Stimulated activated CD8-positive, alpha-beta memory T cell treated with anti-CD3 and anti-CD28 coated beads, Interleukin-15, amount 100 ng/mL, for 48 hours (primary cell): ENCODE measurements at regions not wholly inside any gene's neighbourhood (a gene's known extent, or its start where the extent isn't known, plus 50 kb on each side); places are given as distances from the start of the nearest gene placed in this dataset.
A peak's percentile ranks its signal among the peaks of the same experiment; 100 is the strongest.

Source experiments
- DNase-seq, 2 donors: peaks; one replicate each; pipeline ENCODE4 v3.0.0-alpha.2; 2020; ENCODE audit warnings: low read depth in 2 of 2

GRCh38 chr11:69545976-69546617, 64.6 kb downstream of the LINC01488 start:
- no peak for DNase-seq

DNA sequence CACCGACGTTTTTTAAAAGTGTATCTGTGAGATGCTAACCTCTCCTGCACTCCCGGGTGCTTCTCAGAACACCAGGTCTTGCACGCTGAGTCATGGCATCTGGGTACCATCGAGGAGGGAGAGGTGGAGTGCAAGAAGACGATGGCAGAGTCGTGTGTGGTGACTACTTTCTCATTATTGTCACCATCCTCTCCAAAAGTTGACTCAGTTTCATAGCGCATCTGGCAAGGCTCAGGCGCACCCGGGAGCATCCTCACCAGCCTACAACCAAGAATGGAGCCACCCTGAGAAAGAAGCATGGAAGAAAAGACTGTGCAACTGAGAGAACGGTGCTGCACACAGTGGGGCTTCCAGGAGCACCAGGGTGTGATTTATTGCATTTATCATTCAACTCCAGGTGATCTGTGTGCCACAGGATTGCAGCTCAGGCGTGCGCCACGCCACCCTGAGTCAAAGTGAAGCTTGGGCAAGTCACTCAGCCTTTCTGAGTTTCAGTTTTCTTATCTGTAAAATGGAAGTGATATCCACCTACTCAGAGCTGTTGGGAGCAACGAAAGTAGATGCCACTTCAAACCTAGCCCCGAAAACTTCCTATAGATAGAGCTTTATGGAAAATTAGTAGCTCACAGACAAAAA, 65.4 kb downstream of the LINC01488 start:
- peak; percentile 21 to 66 for DNase-seq

DNA sequence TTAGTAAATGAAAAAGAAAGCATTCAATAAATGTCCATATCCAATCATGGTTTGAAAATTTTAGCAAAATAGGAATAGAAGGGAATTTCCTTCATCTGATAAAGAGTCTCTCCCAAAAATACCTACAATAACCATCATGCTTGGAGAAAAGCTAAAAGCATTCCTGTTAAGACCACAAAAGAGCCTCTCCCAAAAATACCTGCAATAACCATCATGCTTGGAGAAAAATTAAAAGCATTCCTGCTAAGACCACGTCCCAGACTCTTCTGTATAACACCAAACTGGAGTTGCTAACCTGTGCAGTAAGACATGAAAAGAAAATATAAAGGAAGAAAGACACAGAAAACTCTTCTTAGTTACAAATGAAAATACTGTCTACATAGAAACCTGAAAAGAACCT, 69.4 kb downstream of the LINC01488 start:
- DNase-seq, result no peak

- no peak for DNase-seq
Measured at GRCh38 chr11:69551963-69552362, 70.5 kb downstream of the LINC01488 start.

GRCh38 chr11:69552951-69553350, 71.5 kb downstream of the LINC01488 start:
- DNase-seq, result no peak

- DNase-seq, result no peak
Measured at GRCh38 chr11:69553416-69554357, 72.2 kb downstream of the LINC01488 start.

DNA sequence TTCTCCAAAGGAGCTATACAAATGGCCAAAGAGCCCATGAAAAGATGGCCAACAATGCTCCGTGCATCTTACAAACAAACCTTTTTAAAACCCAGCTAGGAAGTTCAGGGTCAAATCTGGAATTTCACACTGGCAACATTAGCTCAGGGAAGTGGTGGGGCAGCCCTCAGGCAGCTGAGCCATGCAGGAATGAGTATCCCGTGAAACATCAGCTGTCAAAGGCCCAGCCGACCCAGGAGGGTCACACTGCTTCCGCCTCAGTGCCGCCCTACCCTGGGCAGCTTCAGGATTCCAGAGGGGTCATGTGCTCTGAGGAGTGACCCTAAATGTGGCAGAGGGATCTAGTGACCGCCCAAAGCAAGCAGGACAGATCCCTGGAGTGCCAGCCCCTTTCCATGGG, 73.4 kb downstream of the LINC01488 start:
- no peak for DNase-seq

GRCh38 chr11:69557266-69557665, 75.8 kb downstream of the LINC01488 start:
- DNase-seq, result no peak

DNA sequence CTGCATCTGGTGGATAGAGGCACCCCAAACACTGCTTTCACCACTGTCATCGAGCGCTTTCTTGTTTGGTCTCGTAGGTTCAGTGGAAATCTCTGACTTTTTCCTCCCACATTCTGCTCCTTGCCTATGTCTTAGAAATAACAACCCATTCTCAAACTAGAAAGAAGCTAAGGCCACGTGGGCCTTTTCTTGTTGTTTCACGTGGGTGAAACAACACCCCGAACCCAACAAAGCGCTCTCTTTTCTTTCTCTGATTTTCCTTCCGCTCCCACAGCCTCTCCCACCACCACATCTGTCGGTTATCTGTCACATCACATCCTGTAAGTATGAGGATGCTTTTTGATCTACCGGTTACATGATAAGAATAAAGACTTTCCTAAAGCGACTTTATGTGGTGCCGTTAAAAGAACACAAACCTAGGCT, 77.1 kb downstream of the LINC01488 start:
- DNase-seq, result no peak

DNA sequence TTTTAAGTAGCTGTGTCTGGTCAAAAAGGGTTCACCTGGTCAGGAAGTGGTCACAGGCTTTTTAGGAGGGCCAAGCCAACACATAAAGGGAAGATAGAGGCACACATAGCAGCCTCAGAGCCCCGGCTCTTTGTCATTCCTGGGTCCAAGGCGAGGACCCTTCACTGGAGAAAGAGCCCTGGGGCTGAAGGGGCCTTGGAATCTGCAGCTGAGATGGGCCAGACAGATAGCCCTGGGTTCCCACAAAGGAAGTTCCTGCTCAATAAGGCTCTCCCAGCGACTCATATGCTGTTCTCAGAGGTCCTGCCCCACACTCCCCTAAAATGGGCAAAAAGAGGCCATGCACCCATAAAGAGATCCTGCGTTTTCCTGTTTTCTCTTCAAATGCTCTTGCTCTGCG, 77.7 kb downstream of the LINC01488 start:
- no peak for DNase-seq

DNA sequence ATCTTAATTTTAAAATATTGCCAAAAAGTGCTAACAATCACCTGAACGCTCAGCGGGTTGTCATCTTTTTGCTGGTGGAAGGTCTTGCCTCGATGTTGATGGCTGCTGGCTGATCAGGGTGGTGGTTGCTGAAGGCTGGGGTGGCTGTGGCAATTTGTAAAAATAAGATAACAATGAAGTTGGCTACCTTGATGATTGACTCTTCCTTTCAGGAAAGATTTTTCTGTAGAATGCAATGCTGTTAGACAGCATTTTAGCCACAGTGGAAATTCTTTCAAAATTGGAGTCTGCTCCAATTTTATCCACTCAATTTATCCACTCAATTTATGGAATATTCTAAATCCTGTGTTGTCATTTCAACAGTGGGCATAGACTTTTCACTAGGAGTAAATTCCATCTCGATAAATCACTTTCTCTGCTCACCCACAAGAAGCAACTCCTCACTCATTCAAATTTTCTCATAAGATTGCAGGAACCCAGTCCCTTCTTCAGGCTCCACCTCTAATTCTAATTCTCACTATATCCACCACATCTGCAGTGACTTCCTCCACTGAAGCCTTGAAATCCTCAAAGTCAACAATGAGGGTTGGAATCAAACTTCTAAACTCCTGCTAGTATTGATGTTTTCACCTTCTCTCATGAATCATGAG, 78.8 kb downstream of the LINC01488 start:
- DNase-seq, result no peak

- no peak for DNase-seq
Measured at GRCh38 chr11:69562302-69562701, 78.7 kb upstream of the CCND1 start.

- DNase-seq, result no peak
Measured at GRCh38 chr11:69562816-69563215, 78.1 kb upstream of the CCND1 start.

GRCh38 chr11:69563306-69563705, 77.7 kb upstream of the CCND1 start:
- no peak for DNase-seq

GRCh38 chr11:69563946-69564775, 76.8 kb upstream of the CCND1 start:
- DNase-seq, result no peak

GRCh38 chr11:69566001-69566400, 75.0 kb upstream of the CCND1 start:
- no peak for DNase-seq

- no peak for DNase-seq
Measured at GRCh38 chr11:69567951-69568808, 72.8 kb upstream of the CCND1 start.

DNA sequence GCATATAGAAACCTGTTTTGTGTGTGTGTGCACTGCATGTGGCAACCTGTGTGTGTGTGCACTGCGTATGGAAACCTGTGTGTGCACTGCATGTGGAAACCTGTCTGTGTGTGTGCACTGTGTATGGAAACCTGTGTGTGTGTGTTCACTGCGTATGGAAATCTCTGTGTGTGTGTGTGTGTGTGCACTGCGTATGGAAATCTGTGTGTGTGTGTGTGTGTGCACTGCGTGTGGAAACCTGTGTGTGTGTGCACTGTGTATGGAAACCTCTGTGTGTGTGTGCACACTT, 72.2 kb upstream of the CCND1 start:
- DNase-seq, result no peak

GRCh38 chr11:69569306-69570200, 71.4 kb upstream of the CCND1 start:
- DNase-seq, result no peak
